K562 (cell line): ENCODE measurements at regions not wholly inside any gene's neighbourhood (a gene's known extent, or its start where the extent isn't known, plus 50 kb on each side); places are given as distances from the start of the nearest gene placed in this dataset.

Experiments
- BCOR ChIP-seq: fragments of 450-650 bp; IDR thresholded peaks from 2 replicates; pipeline ENCODE4 v1.6.1; 2016
- SNIP1 ChIP-seq: fragments of 450-650 bp; IDR thresholded peaks from 2 replicates; pipeline ENCODE4 v1.7.1; 2017; ENCODE audit warnings: low read depth, mild to moderate bottlenecking
- TF ChIP-seq, protein P1 (sequence below): fragments of 250-450 bp; sonication (Bioruptor Pico); IDR thresholded peaks from 2 replicates; pipeline ENCODE4 v1.8.0; 2022; ENCODE audit warnings: moderate library complexity, mild to moderate bottlenecking, inconsistent platforms
- TF ChIP-seq, protein P2 (sequence below): sonication (generic); formaldehyde crosslinking; IDR thresholded peaks from 2 replicates; pipeline ENCODE4 v1.8.0; 2022; ENCODE audit warnings: mild to moderate bottlenecking, missing genetic modification reagents, borderline replicate concordance

DNA sequence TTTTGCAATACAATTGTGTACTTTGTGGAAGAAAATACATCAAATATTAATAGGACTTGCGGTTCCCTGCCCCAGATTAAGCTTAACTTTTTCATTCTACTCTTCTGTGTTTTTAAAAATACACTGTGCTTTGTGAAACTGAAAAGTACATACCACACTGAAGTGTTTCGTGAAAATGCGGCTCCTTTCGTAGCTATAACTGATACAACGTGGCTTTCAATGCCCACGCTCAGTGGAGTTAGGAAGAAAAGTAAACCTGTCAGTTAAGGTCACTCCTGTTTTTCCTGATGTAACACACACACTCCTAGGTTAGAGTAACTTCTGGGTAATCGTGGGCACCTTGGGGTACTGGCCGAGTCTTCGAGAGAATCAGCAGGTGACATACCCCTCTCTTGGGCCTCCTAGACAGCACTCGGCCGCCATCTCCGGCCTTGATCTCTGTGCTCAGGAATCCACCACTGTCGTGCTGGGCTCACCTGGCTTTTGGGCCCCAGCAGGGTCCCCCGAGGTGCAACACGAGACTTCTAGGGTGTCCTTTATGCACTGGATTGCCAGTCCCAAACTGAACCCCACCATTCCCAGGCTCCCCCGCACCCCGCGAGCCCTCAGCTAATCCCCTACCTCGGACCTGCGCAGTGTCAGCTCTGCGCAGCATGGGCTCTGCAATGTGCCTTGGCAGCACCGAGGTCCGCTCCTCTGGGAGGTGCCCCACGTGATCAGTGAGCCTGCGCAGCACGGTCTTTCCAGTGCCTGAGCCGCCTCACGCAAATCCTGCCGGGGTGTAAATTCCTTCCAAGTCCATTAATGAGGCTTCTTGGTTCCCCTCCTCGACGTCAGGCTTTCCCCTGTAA, 162.6 kb upstream of the INTU start:
- TF ChIP-seq, protein P1, sequence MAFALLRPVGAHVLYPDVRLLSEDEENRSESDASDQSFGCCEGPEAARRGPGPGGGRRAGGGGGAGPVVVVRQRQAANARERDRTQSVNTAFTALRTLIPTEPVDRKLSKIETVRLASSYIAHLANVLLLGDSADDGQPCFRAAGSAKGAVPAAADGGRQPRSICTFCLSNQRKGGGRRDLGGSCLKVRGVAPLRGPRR = no peak
- TF ChIP-seq BCOR (no peak), SNIP1 (no peak)
- TF ChIP-seq, protein P2, sequence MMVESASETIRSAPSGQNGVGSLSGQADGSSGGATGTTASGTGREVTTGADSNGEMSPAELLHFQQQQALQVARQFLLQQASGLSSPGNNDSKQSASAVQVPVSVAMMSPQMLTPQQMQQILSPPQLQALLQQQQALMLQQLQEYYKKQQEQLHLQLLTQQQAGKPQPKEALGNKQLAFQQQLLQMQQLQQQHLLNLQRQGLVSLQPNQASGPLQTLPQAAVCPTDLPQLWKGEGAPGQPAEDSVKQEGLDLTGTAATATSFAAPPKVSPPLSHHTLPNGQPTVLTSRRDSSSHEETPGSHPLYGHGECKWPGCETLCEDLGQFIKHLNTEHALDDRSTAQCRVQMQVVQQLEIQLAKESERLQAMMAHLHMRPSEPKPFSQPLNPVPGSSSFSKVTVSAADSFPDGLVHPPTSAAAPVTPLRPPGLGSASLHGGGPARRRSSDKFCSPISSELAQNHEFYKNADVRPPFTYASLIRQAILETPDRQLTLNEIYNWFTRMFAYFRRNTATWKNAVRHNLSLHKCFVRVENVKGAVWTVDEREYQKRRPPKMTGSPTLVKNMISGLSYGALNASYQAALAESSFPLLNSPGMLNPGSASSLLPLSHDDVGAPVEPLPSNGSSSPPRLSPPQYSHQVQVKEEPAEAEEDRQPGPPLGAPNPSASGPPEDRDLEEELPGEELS (CRISPR knock-in tag) = no peak
